HepG2 (cell line): ENCODE measurements at regions not wholly inside any gene's neighbourhood (a gene's known extent, or its start where the extent isn't known, plus 50 kb on each side); places are given as distances from the start of the nearest gene placed in this dataset.

ENCODE experiments used
- RBAK ChIP-seq: sonication (generic); formaldehyde crosslinking; IDR thresholded peaks from 2 replicates; pipeline ENCODE4 v1.5.1; 2020; ENCODE audit warnings: mild to moderate bottlenecking, missing genetic modification reagents
- TF ChIP-seq, protein P1 (sequence below): sonication (generic); formaldehyde crosslinking; IDR thresholded peaks from 2 replicates; pipeline ENCODE4 v1.5.0; 2020; ENCODE audit warnings: mild to moderate bottlenecking, missing genetic modification reagents, moderate library complexity

- TF ChIP-seq, protein P1, sequence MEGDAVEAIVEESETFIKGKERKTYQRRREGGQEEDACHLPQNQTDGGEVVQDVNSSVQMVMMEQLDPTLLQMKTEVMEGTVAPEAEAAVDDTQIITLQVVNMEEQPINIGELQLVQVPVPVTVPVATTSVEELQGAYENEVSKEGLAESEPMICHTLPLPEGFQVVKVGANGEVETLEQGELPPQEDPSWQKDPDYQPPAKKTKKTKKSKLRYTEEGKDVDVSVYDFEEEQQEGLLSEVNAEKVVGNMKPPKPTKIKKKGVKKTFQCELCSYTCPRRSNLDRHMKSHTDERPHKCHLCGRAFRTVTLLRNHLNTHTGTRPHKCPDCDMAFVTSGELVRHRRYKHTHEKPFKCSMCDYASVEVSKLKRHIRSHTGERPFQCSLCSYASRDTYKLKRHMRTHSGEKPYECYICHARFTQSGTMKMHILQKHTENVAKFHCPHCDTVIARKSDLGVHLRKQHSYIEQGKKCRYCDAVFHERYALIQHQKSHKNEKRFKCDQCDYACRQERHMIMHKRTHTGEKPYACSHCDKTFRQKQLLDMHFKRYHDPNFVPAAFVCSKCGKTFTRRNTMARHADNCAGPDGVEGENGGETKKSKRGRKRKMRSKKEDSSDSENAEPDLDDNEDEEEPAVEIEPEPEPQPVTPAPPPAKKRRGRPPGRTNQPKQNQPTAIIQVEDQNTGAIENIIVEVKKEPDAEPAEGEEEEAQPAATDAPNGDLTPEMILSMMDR (CRISPR knock-in tag), result no peak
- no peak for TF ChIP-seq RBAK (CRISPR knock-in tag)
Measured at GRCh38 chrX:69028761-69029120, 136.5 kb downstream of the PJA1 start.
